Chondrocyte (in vitro differentiated cells): ENCODE measurements at regions not wholly inside any gene's neighbourhood (a gene's known extent, or its start where the extent isn't known, plus 50 kb on each side); places are given as distances from the start of the nearest gene placed in this dataset.

Source experiments
- DNase-seq: peaks from one replicate; pipeline ENCODE4 v3.0.0; 2021; ENCODE audit warnings: mixed read lengths, low spot score
- H3K27ac Mint-ChIP-seq: one replicate; pipeline ENCODE4 v1.8.0; 2021; ENCODE audit warnings: mild to moderate bottlenecking, moderate library complexity, mixed read lengths; ENCODE audit not compliant: unreplicated experiment
- H3K27me3 Mint-ChIP-seq: 2 replicates; pipeline ENCODE4 v1.8.0; 2021; ENCODE audit warnings: low read depth, mixed read lengths
- H3K36me3 Mint-ChIP-seq: 2 replicates; pipeline ENCODE4 v1.8.0; 2021; ENCODE audit warnings: low read depth, mixed read lengths
- H3K4me1 Mint-ChIP-seq: 2 replicates; pipeline ENCODE4 v1.8.0; 2021; ENCODE audit warnings: low read depth, mild to moderate bottlenecking, mixed read lengths
- H3K4me3 Mint-ChIP-seq: one replicate; pipeline ENCODE4 v1.8.0; 2021; ENCODE audit warnings: mild to moderate bottlenecking, moderate library complexity, mixed read lengths; ENCODE audit not compliant: unreplicated experiment
- H3K9me3 Mint-ChIP-seq: 2 replicates; pipeline ENCODE4 v1.8.0; 2021; ENCODE audit warnings: low read depth, mixed read lengths
- CTCF ChIP-seq: fragments of 200-600 bp; sonication (generic); IDR thresholded peaks from 2 replicates; pipeline ENCODE4 v1.5.0; 2021; ENCODE audit warnings: antibody characterized with exemption, mild to moderate bottlenecking, moderate library complexity

- no peak overlapping the region for H3K4me3 Mint-ChIP-seq
- H3K9me3 Mint-ChIP-seq, result peaks cover 9% of the 10 kb centered on the region
- H3K27me3 Mint-ChIP-seq, result no peaks in the 10 kb centered on the region
- H3K27ac Mint-ChIP-seq, result no peak overlapping the region
- peak; percentile 68 for TF ChIP-seq CTCF
- no peak for DNase-seq
- H3K36me3 Mint-ChIP-seq, result no peaks in the 10 kb centered on the region
- H3K4me1 Mint-ChIP-seq, result peaks cover 5% of the 10 kb centered on the region
These were observed 427.4 kb upstream of the NCAM2 start for GRCh38 chr21:20570824-20571232.

GRCh38 chr21:20572582-20572981 is 425.6 kb upstream of the NCAM2 start:
- H3K27me3 Mint-ChIP-seq, result no peaks in the 10 kb centered on the region
- no peak for DNase-seq
- H3K27ac Mint-ChIP-seq, result no peak overlapping the region
- H3K4me1 Mint-ChIP-seq, result peaks cover 5% of the 10 kb centered on the region
- TF ChIP-seq CTCF, result no peak
- peaks cover 8% of the 10 kb centered on the region for H3K9me3 Mint-ChIP-seq
- H3K36me3 Mint-ChIP-seq, result no peaks in the 10 kb centered on the region
- H3K4me3 Mint-ChIP-seq, result no peak overlapping the region

- H3K4me3 Mint-ChIP-seq, result no peak overlapping the region
- TF ChIP-seq CTCF, result no peak
- no peak overlapping the region for H3K27ac Mint-ChIP-seq
These were observed 416.8 kb upstream of the NCAM2 start for GRCh38 chr21:20581361-20581760.

GRCh38 chr21:20591284-20591683 is 406.9 kb upstream of the NCAM2 start:
- TF ChIP-seq CTCF, result no peak
- Mint-ChIP-seq H3K27ac (no peak overlapping the region), H3K4me1 (no peaks in the 10 kb centered on the region), H3K9me3 (peaks cover 10% of the 10 kb centered on the region), H3K36me3 (no peaks in the 10 kb centered on the region), H3K27me3 (no peaks in the 10 kb centered on the region), H3K4me3 (no peak overlapping the region)
- DNase-seq, result no peak

More at GRCh38 chr21:20581361-20581760, 416.8 kb upstream of the NCAM2 start:
- DNase-seq, result no peak
- Mint-ChIP-seq H3K27me3 (no peaks in the 10 kb centered on the region), H3K36me3 (no peaks in the 10 kb centered on the region), H3K4me1 (peaks cover 8% of the 10 kb centered on the region), H3K9me3 (peaks cover 4% of the 10 kb centered on the region)

GRCh38 chr21:20592463-20592862 is 405.7 kb upstream of the NCAM2 start:
- no peak for DNase-seq
- Mint-ChIP-seq H3K4me1 (no peaks in the 10 kb centered on the region), H3K27ac (no peak overlapping the region), H3K9me3 (peaks cover 10% of the 10 kb centered on the region), H3K36me3 (no peaks in the 10 kb centered on the region), H3K27me3 (no peaks in the 10 kb centered on the region), H3K4me3 (no peak overlapping the region)
- no peak for TF ChIP-seq CTCF
